T-helper 1 cell (primary cell): ENCODE measurements at regions not wholly inside any gene's neighbourhood (a gene's known extent, or its start where the extent isn't known, plus 50 kb on each side); places are given as distances from the start of the nearest gene placed in this dataset.

Experiments
- DNase-seq, 5 donors: peaks; one replicate each; pipeline ENCODE4 v3.0.0-alpha.2; 2012 to 2020

- no peak for DNase-seq
Measured at GRCh38 chr4:71162386-71162785, 168.9 kb downstream of the DCK start.

- DNase-seq = no peak
Measured at GRCh38 chr4:71163317-71163716, 169.9 kb downstream of the DCK start.

- no peak for DNase-seq
Measured at GRCh38 chr4:71167083-71167482, 171.7 kb upstream of the SLC4A4 start.

- DNase-seq = no peak
Measured at GRCh38 chr4:71171592-71171991, 167.2 kb upstream of the SLC4A4 start.

- DNase-seq = no peak
Measured at GRCh38 chr4:71181332-71181731, 157.5 kb upstream of the SLC4A4 start.

- peak in 4 of 5 donors; percentile 3 to 43 (median 14) for DNase-seq
Measured at GRCh38 chr4:71184195-71184781, 154.5 kb upstream of the SLC4A4 start.

GRCh38 chr4:71185037-71185436, 153.8 kb upstream of the SLC4A4 start:
- no peak for DNase-seq

- peak in 1 of 5 donors; percentile 3 for DNase-seq
Measured at GRCh38 chr4:71186257-71186565, 152.6 kb upstream of the SLC4A4 start.

- DNase-seq = peak in 3 of 5 donors; percentile 6 to 25 (median 14)
Measured at GRCh38 chr4:71186566-71187403, 152.0 kb upstream of the SLC4A4 start.

GRCh38 chr4:71187404-71188155, 151.2 kb upstream of the SLC4A4 start:
- DNase-seq = peak in 1 of 5 donors; percentile 12

- DNase-seq = no peak
Measured at GRCh38 chr4:71188156-71188640, 150.6 kb upstream of the SLC4A4 start.

GRCh38 chr4:71188951-71189350, 149.9 kb upstream of the SLC4A4 start:
- DNase-seq = no peak

- DNase-seq = no peak
Measured at GRCh38 chr4:71189471-71189870, 149.3 kb upstream of the SLC4A4 start.

GRCh38 chr4:71194454-71194853, 144.4 kb upstream of the SLC4A4 start:
- DNase-seq = no peak

- no peak for DNase-seq
Measured at GRCh38 chr4:71195924-71196323, 142.9 kb upstream of the SLC4A4 start.

GRCh38 chr4:71198958-71199357, 139.9 kb upstream of the SLC4A4 start:
- no peak for DNase-seq

- DNase-seq = no peak
Measured at GRCh38 chr4:71201057-71201456, 137.8 kb upstream of the SLC4A4 start.

- DNase-seq = no peak
Measured at GRCh38 chr4:71201817-71202576, 136.8 kb upstream of the SLC4A4 start.

GRCh38 chr4:71202705-71203104, 136.1 kb upstream of the SLC4A4 start:
- DNase-seq = no peak

- DNase-seq = no peak
Measured at GRCh38 chr4:71204056-71204455, 134.8 kb upstream of the SLC4A4 start.

GRCh38 chr4:71206763-71207162, 132.1 kb upstream of the SLC4A4 start:
- DNase-seq = no peak

- no peak for DNase-seq
Measured at GRCh38 chr4:71209161-71209560, 129.7 kb upstream of the SLC4A4 start.

GRCh38 chr4:71210823-71211222, 128.0 kb upstream of the SLC4A4 start:
- no peak for DNase-seq
